H1 (cell line): ENCODE measurements at regions not wholly inside any gene's neighbourhood (a gene's known extent, or its start where the extent isn't known, plus 50 kb on each side); places are given as distances from the start of the nearest gene placed in this dataset.

Experiments
- HDAC2 ChIP-seq, 2 experiments: fragments of 300-600 bp in 1 of 2; sonication (generic) in 1 of 2; IDR thresholded peaks; 2 replicates each; pipeline ENCODE4 v1.6.1; 2011 to 2012; ENCODE audit warnings: low read depth in 2 of 2, low read length in 2 of 2, mild to moderate bottlenecking in 2 of 2, moderate library complexity in 2 of 2, borderline replicate concordance in 1 of 2, inconsistent platforms in 1 of 2
- JUND ChIP-seq: IDR thresholded peaks from 2 replicates; pipeline ENCODE4 v1.6.1; 2011; ENCODE audit warnings: mild to moderate bottlenecking, improper control_type of control experiment, low read length
- KDM1A ChIP-seq: fragments of 200-600, 300-600 bp; sonication (generic); IDR thresholded peaks from 2 replicates; pipeline ENCODE4 v1.7.1; 2016; ENCODE audit warnings: mild to moderate bottlenecking, low read length, borderline replicate concordance
- NANOG ChIP-seq: IDR thresholded peaks from 2 replicates; pipeline ENCODE4 v1.6.1; 2011; ENCODE audit warnings: low read length, low read depth, mild to moderate bottlenecking, inconsistent platforms; ENCODE audit not compliant: insufficient read depth, poor library complexity, severe bottlenecking
- RAD21 ChIP-seq, 2 experiments: IDR thresholded peaks in 1 of 2; conservative IDR thresholded peaks in 1 of 2; 2 replicates each; pipeline ENCODE4 v1.6.1; 2011; ENCODE audit warnings: low read depth in 2 of 2, low read length in 2 of 2, improper control_type of control experiment in 1 of 2, inconsistent platforms in 1 of 2, mild to moderate bottlenecking in 1 of 2, moderate library complexity in 1 of 2
- TF ChIP-seq, protein P1 (sequence below): IDR thresholded peaks from 2 replicates; pipeline ENCODE4 v1.6.1; 2011; ENCODE audit warnings: low read depth, mild to moderate bottlenecking, low read length; ENCODE audit not compliant: insufficient read depth

DNA sequence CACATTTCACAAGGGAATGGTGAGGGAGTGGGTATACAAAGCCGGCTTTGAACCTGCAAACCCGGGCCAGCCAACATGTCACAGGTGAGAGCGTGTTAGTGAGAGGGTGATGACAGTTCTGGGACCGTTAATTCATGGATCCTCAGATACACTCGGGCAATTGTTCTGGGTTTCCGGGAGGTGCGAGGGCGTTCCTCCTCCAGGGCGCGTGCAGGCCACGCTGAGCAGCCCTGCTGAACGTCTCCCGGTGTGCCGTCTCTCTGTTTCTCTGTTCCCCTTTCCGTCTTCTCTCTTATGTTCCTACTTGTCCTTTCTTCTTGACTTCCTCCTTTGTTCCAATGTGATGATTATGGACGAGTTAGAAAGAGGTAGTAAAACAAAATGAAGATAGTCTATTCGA, 130.0 kb upstream of the GMDS start (continued):
- TF ChIP-seq NANOG (no peak), KDM1A (no peak), JUND (no peak), HDAC2 (IDR thresholded peaks at IDR 0.05; ENCODE audit: borderline replicate concordance in 1 of 2, low read depth in 2 of 2, low read length in 2 of 2) (no peak), RAD21 (IDR thresholded peaks at IDR 0.05 in 1 of 2, conservative IDR thresholded peaks at IDR 0.05 in 1 of 2; ENCODE audit: low read depth in 2 of 2, low read length in 2 of 2) (no peak)
- TF ChIP-seq, protein P1, sequence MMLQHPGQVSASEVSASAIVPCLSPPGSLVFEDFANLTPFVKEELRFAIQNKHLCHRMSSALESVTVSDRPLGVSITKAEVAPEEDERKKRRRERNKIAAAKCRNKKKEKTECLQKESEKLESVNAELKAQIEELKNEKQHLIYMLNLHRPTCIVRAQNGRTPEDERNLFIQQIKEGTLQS, result no peak
